ENCODE measurements at regions not wholly inside any gene's neighbourhood (a gene's known extent, or its start where the extent isn't known, plus 50 kb on each side); places are given as distances from the start of the nearest gene placed in this dataset.

DNA sequence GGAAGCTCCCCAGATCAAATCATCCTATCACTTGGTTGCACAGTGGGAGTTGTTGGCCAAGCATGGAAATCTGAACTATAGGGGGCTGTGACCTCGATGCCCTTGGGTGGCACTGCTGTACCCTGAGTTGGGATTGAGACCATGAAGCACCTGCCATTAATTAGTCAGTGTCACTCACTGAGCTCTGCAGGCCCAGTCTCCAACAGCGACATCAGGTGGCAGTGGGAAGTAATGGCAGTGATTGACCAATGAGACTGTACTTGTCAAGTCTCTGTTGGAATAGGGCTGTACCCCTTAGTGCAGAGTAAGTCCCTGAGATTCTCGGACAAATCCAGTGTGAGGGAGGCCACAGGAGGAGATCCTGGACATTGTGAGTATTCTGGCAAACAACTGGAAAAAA lies 118.0 kb upstream of the RPL38 start:
- H3K27me3 ChIP-seq (ENCODE audit: control insufficient read depth, insufficient read depth, low read length), result no peaks in the 10 kb centered on the region
- ChIA-PET POLR2A (no interaction called here), CTCF (no interaction called here)
- no peak for DNase-seq (ENCODE audit: low read depth)
- TF ChIP-seq CTCF (IDR thresholded peaks at IDR 0.05; ENCODE audit: insufficient read depth, low read depth, low read length), result no peak
- no peak overlapping the region for H3K4me3 ChIP-seq (ENCODE audit: low read depth, low read length)
- no peaks in the 10 kb centered on the region for H3K36me3 ChIP-seq (ENCODE audit: control insufficient read depth, insufficient read depth, low read length)

DNA sequence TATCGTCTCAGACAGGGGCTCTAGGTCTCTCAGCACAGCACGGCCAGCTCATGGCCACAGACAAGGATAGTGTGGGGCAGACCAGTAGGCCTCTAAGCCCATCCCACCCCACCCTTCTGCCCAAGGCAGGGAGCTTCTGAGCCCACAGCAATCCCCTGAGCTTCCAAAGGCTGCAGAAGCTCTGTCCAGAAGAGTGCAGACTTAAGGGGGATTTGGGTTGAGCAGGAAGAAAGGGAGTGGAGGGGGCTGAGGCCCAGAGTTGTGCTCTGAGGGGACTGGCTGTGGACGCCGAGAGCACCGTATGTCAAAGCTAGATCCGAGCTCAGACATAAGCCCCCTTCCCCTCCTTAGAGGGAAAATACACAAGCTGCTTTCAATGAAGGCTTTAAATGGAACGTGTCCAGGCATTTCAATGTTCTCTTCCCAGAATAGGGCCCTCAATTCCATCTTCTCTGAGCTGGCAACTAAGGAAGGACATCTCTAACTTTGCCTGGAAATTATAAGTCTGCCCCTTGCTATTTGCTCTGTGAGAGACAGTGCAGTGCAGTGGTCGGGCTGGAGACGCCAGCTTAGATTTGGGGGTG lies 116.4 kb upstream of the RPL38 start:
- Histone ChIP-seq H3K36me3 (ENCODE audit: control insufficient read depth, insufficient read depth, low read length) (no peaks in the 10 kb centered on the region), H3K4me3 (ENCODE audit: low read depth, low read length) (no peak overlapping the region), H3K27me3 (ENCODE audit: control insufficient read depth, insufficient read depth, low read length) (no peaks in the 10 kb centered on the region)
- no peak for TF ChIP-seq CTCF (IDR thresholded peaks at IDR 0.05; ENCODE audit: insufficient read depth, low read depth, low read length)
- ChIA-PET CTCF (interaction anchor here (0.5 kb wide), 1 partner anchor 258 kb away, joined by 3 read pairs; no protein-coding TSS in a partner anchor), POLR2A (no interaction called here)
- no peak for DNase-seq (ENCODE audit: low read depth)

- Histone ChIP-seq H3K4me3 (ENCODE audit: low read depth, low read length) (no peak overlapping the region), H3K36me3 (ENCODE audit: control insufficient read depth, insufficient read depth, low read length) (no peaks in the 10 kb centered on the region), H3K27me3 (ENCODE audit: control insufficient read depth, insufficient read depth, low read length) (no peaks in the 10 kb centered on the region)
- CTCF ChIA-PET, result interaction anchor here (2.6 kb wide), 1 partner anchor 89 kb away, joined by 14 read pairs; no protein-coding TSS in a partner anchor
- DNase-seq (ENCODE audit: low read depth), result no peak
- POLR2A ChIA-PET, result no interaction called here
- no peak for TF ChIP-seq CTCF (IDR thresholded peaks at IDR 0.05; ENCODE audit: insufficient read depth, low read depth, low read length)
Measured at GRCh38 chr17:74088285-74088933, 115.1 kb upstream of the RPL38 start.

DNA sequence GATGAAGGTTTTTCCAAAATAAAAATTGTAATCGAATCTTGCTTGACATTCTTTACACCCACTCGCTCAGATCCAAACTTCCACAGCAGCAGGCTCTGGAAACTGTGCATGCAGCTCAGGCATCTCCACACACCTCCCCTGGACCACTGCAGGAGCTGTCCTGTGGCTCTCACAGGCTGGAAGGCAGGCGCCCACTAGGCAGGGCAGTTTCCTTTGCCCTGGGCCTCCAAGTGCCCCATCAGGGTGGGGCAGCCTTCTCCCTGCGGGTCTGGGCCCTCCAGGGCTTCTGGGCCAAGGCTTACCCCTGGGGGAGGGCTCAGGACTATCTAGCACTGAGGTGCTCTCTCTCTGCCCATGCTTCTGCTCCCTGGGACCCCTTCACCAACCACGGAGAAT lies 114.5 kb upstream of the RPL38 start:
- ChIA-PET CTCF (interaction anchor here (1.6 to 2.6 kb wide), 2 partner anchors 19 to 88 kb away, joined by 5 to 14 read pairs; no protein-coding TSS in a partner anchor), POLR2A (no interaction called here)
- no peak for DNase-seq (ENCODE audit: low read depth)
- TF ChIP-seq CTCF (IDR thresholded peaks at IDR 0.05; ENCODE audit: insufficient read depth, low read depth, low read length), result no peak
- no peaks in the 10 kb centered on the region for H3K27me3 ChIP-seq (ENCODE audit: control insufficient read depth, insufficient read depth, low read length)
- no peaks in the 10 kb centered on the region for H3K36me3 ChIP-seq (ENCODE audit: control insufficient read depth, insufficient read depth, low read length)
- no peak overlapping the region for H3K4me3 ChIP-seq (ENCODE audit: low read depth, low read length)

DNA sequence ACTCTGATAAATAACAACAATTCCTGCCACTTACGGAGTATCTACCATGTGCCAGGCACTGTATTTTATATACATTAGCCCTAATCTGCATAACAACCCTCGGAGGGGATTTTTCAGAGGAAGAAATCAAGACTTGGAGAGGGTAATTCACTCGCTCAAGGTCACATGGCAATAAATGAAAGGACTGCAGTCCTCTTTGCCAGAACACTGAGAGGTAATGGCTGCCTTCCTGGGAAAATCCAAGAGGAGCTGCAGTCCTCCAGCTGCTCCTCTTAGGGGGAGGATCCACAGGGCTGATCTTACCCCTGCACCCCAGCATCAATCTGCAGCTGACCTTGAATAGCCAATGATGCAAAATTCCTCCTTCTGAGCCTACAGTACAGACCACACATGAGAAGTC lies 114.1 kb upstream of the RPL38 start:
- Histone ChIP-seq H3K27me3 (ENCODE audit: control insufficient read depth, insufficient read depth, low read length) (no peaks in the 10 kb centered on the region), H3K4me3 (ENCODE audit: low read depth, low read length) (no peak overlapping the region), H3K36me3 (ENCODE audit: control insufficient read depth, insufficient read depth, low read length) (no peaks in the 10 kb centered on the region)
- TF ChIP-seq CTCF (IDR thresholded peaks at IDR 0.05; ENCODE audit: insufficient read depth, low read depth, low read length), result no peak
- ChIA-PET POLR2A (no interaction called here), CTCF (interaction anchor here (1.0 to 2.6 kb wide), 7 partner anchors 10 to 110 kb away, joined by 3 to 14 read pairs (median 5); no protein-coding TSS in a partner anchor)
- no peak for DNase-seq (ENCODE audit: low read depth)
